ENCODE measurements at regions not wholly inside any gene's neighbourhood (a gene's known extent, or its start where the extent isn't known, plus 50 kb on each side); places are given as distances from the start of the nearest gene placed in this dataset.

GRCh38 chr5:77874691-77875090 lies 98.6 kb upstream of the TBCA start:
- no peak for DNase-seq (ENCODE audit: low read depth, low spot score)
- Histone ChIP-seq H4K20me1 (ENCODE audit: control insufficient read depth, insufficient read depth) (no peaks in the 10 kb centered on the region), H3K4me1 (ENCODE audit: control insufficient read depth, insufficient read depth, low read length) (peaks cover 18% of the 10 kb centered on the region), H3K4me2 (ENCODE audit: control insufficient read depth, insufficient read depth) (no peak overlapping the region), H2AFZ (ENCODE audit: control insufficient read depth, low read depth, low read length) (no peak overlapping the region), H3K27me3 (replicated peaks in 1 of 2; ENCODE audit: control insufficient read depth in 2 of 2, insufficient read depth in 2 of 2, low read length in 1 of 2) (no peaks in the 10 kb centered on the region), H3K79me2 (ENCODE audit: control insufficient read depth, insufficient read depth, low read length) (no peaks in the 10 kb centered on the region), H3K27ac (ENCODE audit: control insufficient read depth, insufficient read depth) (no peak overlapping the region), H3K4me3 (no peak overlapping the region), H3K9ac (ENCODE audit: control insufficient read depth, insufficient read depth, low read length) (no peak overlapping the region), H3K36me3 (ENCODE audit: control insufficient read depth in 2 of 2, insufficient read depth in 2 of 2, low read length in 1 of 2) (no peaks in the 10 kb centered on the region), H3K9me3 (replicated peaks; ENCODE audit: control insufficient read depth, insufficient read depth, low read length) (no peaks in the 10 kb centered on the region)
- in situ Hi-C loops (cut with MboI) (no loop called here), intact Hi-C loops (cut with micrococcal nuclease; ENCODE audit: unreplicated experiment) (no loop called here)
- ATAC-seq = no peak
- RAD21 ChIA-PET (ENCODE audit: unreplicated experiment) = interaction anchor here (1.9 kb wide), 1 partner anchor 32 kb away, joined by 4 read pairs; no protein-coding TSS in a partner anchor
- SMC1A ChIA-PET (ENCODE audit: uncharacterized antibody, unreplicated experiment) = interaction anchor here (0.8 to 10.2 kb wide), 5 partner anchors 13 to 104 kb away, joined by 3 to 81 read pairs (median 4); no protein-coding TSS in a partner anchor
- no peak for FAIRE-seq
- POLR2A ChIA-PET = interaction anchor here (1.2 kb wide), 1 partner anchor 42 kb away, joined by 3 read pairs; no protein-coding TSS in a partner anchor
- CTCF ChIA-PET = no interaction called here
- WGBS (ENCODE audit: insufficient coverage, insufficient replicate concordance, low lambda C conversion rate, missing lambda C conversion rate) = 68% methylated on average over 6 of the region's 6 CpGs
- BruUV-seq (replicated peaks) = no TSS peak
- TF ChIP-seq BRCA1 (IDR thresholded peaks at IDR 0.05; ENCODE audit: low read depth, low read length) (no peak), MTA3 (IDR thresholded peaks at IDR 0.05; ENCODE audit: borderline replicate concordance, low read length) (no peak), GATAD2B (conservative IDR thresholded peaks at IDR 0.05; ENCODE audit: low read depth) (no peak), NR2C2 (IDR thresholded peaks at IDR 0.05; ENCODE audit: borderline replicate concordance, control insufficient read depth, insufficient read length, low read depth) (no peak), BMI1 (IDR thresholded peaks at IDR 0.05; ENCODE audit: borderline replicate concordance) (no peak), ATF7 (IDR thresholded peaks at IDR 0.05; ENCODE audit: low read depth) (no peak), BCL3 (IDR thresholded peaks at IDR 0.05; ENCODE audit: borderline replicate concordance, insufficient read depth, low read depth, low read length, poor library complexity, severe bottlenecking) (no peak), EZH2 (IDR thresholded peaks at IDR 0.05; ENCODE audit: borderline replicate concordance, control insufficient read depth, low read depth, low read length) (no peak), ZNF384 (IDR thresholded peaks at IDR 0.05; ENCODE audit: borderline replicate concordance, low read depth, low read length) (no peak), MEF2A (IDR thresholded peaks at IDR 0.05; ENCODE audit: insufficient read depth, low read depth, low read length) (no peak), HCFC1 (IDR thresholded peaks at IDR 0.05; ENCODE audit: low read length) (no peak), STAT3 (IDR thresholded peaks at IDR 0.05; ENCODE audit: low read depth, low read length) (no peak)
- TF ChIP-seq, protein P1, sequence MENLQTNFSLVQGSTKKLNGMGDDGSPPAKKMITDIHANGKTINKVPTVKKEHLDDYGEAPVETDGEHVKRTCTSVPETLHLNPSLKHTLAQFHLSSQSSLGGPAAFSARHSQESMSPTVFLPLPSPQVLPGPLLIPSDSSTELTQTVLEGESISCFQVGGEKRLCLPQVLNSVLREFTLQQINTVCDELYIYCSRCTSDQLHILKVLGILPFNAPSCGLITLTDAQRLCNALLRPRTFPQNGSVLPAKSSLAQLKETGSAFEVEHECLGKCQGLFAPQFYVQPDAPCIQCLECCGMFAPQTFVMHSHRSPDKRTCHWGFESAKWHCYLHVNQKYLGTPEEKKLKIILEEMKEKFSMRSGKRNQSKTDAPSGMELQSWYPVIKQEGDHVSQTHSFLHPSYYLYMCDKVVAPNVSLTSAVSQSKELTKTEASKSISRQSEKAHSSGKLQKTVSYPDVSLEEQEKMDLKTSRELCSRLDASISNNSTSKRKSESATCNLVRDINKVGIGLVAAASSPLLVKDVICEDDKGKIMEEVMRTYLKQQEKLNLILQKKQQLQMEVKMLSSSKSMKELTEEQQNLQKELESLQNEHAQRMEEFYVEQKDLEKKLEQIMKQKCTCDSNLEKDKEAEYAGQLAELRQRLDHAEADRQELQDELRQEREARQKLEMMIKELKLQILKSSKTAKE (IDR thresholded peaks at IDR 0.05; ENCODE audit: low read depth, poor library complexity, severe bottlenecking) = no peak
- TF ChIP-seq, protein P2, sequence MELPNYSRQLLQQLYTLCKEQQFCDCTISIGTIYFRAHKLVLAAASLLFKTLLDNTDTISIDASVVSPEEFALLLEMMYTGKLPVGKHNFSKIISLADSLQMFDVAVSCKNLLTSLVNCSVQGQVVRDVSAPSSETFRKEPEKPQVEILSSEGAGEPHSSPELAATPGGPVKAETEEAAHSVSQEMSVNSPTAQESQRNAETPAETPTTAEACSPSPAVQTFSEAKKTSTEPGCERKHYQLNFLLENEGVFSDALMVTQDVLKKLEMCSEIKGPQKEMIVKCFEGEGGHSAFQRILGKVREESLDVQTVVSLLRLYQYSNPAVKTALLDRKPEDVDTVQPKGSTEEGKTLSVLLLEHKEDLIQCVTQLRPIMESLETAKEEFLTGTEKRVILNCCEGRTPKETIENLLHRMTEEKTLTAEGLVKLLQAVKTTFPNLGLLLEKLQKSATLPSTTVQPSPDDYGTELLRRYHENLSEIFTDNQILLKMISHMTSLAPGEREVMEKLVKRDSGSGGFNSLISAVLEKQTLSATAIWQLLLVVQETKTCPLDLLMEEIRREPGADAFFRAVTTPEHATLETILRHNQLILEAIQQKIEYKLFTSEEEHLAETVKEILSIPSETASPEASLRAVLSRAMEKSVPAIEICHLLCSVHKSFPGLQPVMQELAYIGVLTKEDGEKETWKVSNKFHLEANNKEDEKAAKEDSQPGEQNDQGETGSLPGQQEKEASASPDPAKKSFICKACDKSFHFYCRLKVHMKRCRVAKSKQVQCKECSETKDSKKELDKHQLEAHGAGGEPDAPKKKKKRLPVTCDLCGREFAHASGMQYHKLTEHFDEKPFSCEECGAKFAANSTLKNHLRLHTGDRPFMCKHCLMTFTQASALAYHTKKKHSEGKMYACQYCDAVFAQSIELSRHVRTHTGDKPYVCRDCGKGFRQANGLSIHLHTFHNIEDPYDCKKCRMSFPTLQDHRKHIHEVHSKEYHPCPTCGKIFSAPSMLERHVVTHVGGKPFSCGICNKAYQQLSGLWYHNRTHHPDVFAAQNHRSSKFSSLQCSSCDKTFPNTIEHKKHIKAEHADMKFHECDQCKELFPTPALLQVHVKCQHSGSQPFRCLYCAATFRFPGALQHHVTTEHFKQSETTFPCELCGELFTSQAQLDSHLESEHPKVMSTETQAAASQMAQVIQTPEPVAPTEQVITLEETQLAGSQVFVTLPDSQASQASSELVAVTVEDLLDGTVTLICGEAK (IDR thresholded peaks at IDR 0.05; ENCODE audit: borderline replicate concordance) = no peak
- TF ChIP-seq, protein P3, sequence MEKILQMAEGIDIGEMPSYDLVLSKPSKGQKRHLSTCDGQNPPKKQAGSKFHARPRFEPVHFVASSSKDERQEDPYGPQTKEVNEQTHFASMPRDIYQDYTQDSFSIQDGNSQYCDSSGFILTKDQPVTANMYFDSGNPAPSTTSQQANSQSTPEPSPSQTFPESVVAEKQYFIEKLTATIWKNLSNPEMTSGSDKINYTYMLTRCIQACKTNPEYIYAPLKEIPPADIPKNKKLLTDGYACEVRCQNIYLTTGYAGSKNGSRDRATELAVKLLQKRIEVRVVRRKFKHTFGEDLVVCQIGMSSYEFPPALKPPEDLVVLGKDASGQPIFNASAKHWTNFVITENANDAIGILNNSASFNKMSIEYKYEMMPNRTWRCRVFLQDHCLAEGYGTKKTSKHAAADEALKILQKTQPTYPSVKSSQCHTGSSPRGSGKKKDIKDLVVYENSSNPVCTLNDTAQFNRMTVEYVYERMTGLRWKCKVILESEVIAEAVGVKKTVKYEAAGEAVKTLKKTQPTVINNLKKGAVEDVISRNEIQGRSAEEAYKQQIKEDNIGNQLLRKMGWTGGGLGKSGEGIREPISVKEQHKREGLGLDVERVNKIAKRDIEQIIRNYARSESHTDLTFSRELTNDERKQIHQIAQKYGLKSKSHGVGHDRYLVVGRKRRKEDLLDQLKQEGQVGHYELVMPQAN (conservative IDR thresholded peaks at IDR 0.05) = no peak
